ENCODE measurements at regions not wholly inside any gene's neighbourhood (a gene's known extent, or its start where the extent isn't known, plus 50 kb on each side); places are given as distances from the start of the nearest gene placed in this dataset.

DNA sequence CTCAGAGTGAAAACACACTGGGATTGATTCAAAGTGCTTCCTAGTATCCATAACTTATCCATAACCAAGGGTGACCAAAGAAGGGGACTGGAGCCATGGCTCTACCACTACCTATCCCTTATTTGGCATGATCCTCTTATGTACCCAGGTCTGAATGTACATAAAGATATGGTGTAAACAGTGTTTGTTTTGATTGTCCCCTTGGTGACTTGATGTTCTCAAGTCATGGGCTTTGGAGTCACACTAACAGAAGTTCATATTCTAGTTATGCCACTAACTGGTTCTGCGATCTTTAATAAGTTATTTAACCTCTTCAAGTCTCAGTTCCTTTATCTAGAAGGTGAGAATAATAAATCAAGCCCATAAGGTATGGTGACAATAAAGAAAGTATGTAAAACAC, 283.4 kb upstream of the PTGER4 start:
- TF ChIP-seq, protein P1, sequence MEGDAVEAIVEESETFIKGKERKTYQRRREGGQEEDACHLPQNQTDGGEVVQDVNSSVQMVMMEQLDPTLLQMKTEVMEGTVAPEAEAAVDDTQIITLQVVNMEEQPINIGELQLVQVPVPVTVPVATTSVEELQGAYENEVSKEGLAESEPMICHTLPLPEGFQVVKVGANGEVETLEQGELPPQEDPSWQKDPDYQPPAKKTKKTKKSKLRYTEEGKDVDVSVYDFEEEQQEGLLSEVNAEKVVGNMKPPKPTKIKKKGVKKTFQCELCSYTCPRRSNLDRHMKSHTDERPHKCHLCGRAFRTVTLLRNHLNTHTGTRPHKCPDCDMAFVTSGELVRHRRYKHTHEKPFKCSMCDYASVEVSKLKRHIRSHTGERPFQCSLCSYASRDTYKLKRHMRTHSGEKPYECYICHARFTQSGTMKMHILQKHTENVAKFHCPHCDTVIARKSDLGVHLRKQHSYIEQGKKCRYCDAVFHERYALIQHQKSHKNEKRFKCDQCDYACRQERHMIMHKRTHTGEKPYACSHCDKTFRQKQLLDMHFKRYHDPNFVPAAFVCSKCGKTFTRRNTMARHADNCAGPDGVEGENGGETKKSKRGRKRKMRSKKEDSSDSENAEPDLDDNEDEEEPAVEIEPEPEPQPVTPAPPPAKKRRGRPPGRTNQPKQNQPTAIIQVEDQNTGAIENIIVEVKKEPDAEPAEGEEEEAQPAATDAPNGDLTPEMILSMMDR (conservative IDR thresholded peaks at IDR 0.05 in 1 of 2, IDR thresholded peaks at IDR 0.05 in 1 of 2; ENCODE audit: low read depth in 1 of 2, low read length in 2 of 2): no peak
- no peak for TF ChIP-seq EZH2 (IDR thresholded peaks at IDR 0.05; ENCODE audit: low read length, missing control alignments)

Data from fibroblast of lung (primary cell).